GM12878 (cell line): ENCODE measurements at regions not wholly inside any gene's neighbourhood (a gene's known extent, or its start where the extent isn't known, plus 50 kb on each side); places are given as distances from the start of the nearest gene placed in this dataset.

Experiments used
- ATAC-seq: fragments of 200-7000 bp; cut with Tn5 transposase; 3 replicates; pipeline ENCODE4 v1.9.1; 2020; ENCODE audit warnings: mild to moderate bottlenecking, moderate library complexity
- BruUV-seq: library from RNA; stranded (reverse); fragments of 400-500 nt; replicated peaks from 2 replicates; lab custom pipeline; 2021; lab: Mats Ljungman, UMichigan
- CTCF ChIA-PET: fragments of 300-600 bp; sonication (Branson Sonifier 250); formaldehyde crosslinking; extraction: SDS; loops from one replicate; lab custom pipeline; 2021; ENCODE audit warnings: inconsistent platforms; lab: Yijun Ruan, JAX
- POLR2A ChIA-PET: fragments of 350-600 bp; formaldehyde crosslinking; extraction: SDS; loops from one replicate; lab custom pipeline; 2021; ENCODE audit warnings: inconsistent platforms; lab: Charles Lee
- RAD21 ChIA-PET: fragments of 300-600 bp; sonication (Branson Sonifier 250); formaldehyde crosslinking; loops from one replicate; lab custom pipeline; 2023; ENCODE audit warnings: antibody characterized with exemption; ENCODE audit not compliant: unreplicated experiment; lab: Charles Lee
- SMC1A ChIA-PET: fragments of 300-600 bp; sonication (Branson Sonifier 250); formaldehyde crosslinking; loops from one replicate; lab custom pipeline; 2023; ENCODE audit not compliant: unreplicated experiment, uncharacterized antibody; lab: Charles Lee
- DNase-seq: peaks from one replicate; pipeline ENCODE4 v3.0.0-alpha.2; 2011; ENCODE audit warnings: low read depth, low spot score
- FAIRE-seq: peaks from 3 replicates; lab custom pipeline; 2011; peaks lifted over from hg19 to GRCh38; lab: Jason Lieb, UNC
- H2AFZ ChIP-seq: 2 replicates; pipeline ENCODE4 v1.6.0; 2011; ENCODE audit warnings: low read depth, low read length, control low read depth; ENCODE audit not compliant: control insufficient read depth
- H3K27ac ChIP-seq: 2 replicates; pipeline ENCODE4 v1.5.1; 2011; ENCODE audit warnings: control low read depth; ENCODE audit not compliant: control insufficient read depth, insufficient read depth
- H3K27me3 ChIP-seq, 2 experiments: replicated peaks in 1 of 2; 2 replicates each; pipeline versions ENCODE4 v1.6.0 to v1.6.1; 2011; ENCODE audit warnings: low read length in 1 of 2; ENCODE audit not compliant: control insufficient read depth in 2 of 2, insufficient read depth in 2 of 2
- H3K36me3 ChIP-seq, 2 experiments: 2 replicates each; pipeline ENCODE4 v1.5.1; 2011; ENCODE audit warnings: low read length in 1 of 2; ENCODE audit not compliant: control insufficient read depth in 2 of 2, insufficient read depth in 2 of 2
- H3K4me1 ChIP-seq: 2 replicates; pipeline ENCODE4 v1.6.1; 2011; ENCODE audit warnings: mild to moderate bottlenecking, low read length, moderate library complexity, mixed read lengths; ENCODE audit not compliant: control insufficient read depth, insufficient read depth
- H3K4me2 ChIP-seq: 2 replicates; pipeline ENCODE4 v1.6.0; 2011; ENCODE audit warnings: control low read depth; ENCODE audit not compliant: control insufficient read depth, insufficient read depth
- H3K4me3 ChIP-seq: fragments of 200-600 bp; sonication (generic); 2 replicates; pipeline ENCODE4 v1.5.1; 2016
- H3K79me2 ChIP-seq: 2 replicates; pipeline ENCODE4 v1.6.0; 2011; ENCODE audit warnings: low read length; ENCODE audit not compliant: control insufficient read depth, insufficient read depth
- H3K9ac ChIP-seq: 2 replicates; pipeline ENCODE4 v1.8.0; 2011; ENCODE audit warnings: low read length, control low read depth, mixed read lengths; ENCODE audit not compliant: control insufficient read depth, insufficient read depth
- H3K9me3 ChIP-seq: replicated peaks from 3 replicates; pipeline ENCODE4 v1.5.1; 2011; ENCODE audit warnings: mild to moderate bottlenecking, low read length; ENCODE audit not compliant: control insufficient read depth, insufficient read depth
- H4K20me1 ChIP-seq: 2 replicates; pipeline ENCODE4 v1.6.0; 2011; ENCODE audit not compliant: control insufficient read depth, insufficient read depth
- ATF7 ChIP-seq: fragments of 450-650 bp; IDR thresholded peaks from 2 replicates; pipeline ENCODE4 v1.6.1; 2016; ENCODE audit warnings: low read depth, mild to moderate bottlenecking
- BHLHE40 ChIP-seq, 2 experiments: fragments of 450-650 bp in 1 of 2; IDR thresholded peaks; 2 replicates each; pipeline ENCODE4 v1.6.1; 2011 to 2017; ENCODE audit warnings: low read depth in 2 of 2, borderline replicate concordance in 1 of 2, improper control_type of control experiment in 1 of 2, low read length in 1 of 2, mild to moderate bottlenecking in 1 of 2
- CEBPZ ChIP-seq: fragments of 150-350 bp; IDR thresholded peaks from 2 replicates; pipeline ENCODE4 v1.6.1; 2016; ENCODE audit warnings: low read depth, low read length
- ELK1 ChIP-seq: IDR thresholded peaks from 2 replicates; pipeline ENCODE4 v1.6.1; 2012; ENCODE audit warnings: low read depth, low read length, improper control_type of control experiment
- SIN3A ChIP-seq: IDR thresholded peaks from 2 replicates; pipeline ENCODE4 v1.6.1; 2012; ENCODE audit warnings: low read depth, low read length, improper control_type of control experiment
- TAF1 ChIP-seq: IDR thresholded peaks from 2 replicates; pipeline ENCODE4 v1.6.1; 2011; ENCODE audit warnings: mild to moderate bottlenecking, low read depth, low read length, borderline replicate concordance
- TARDBP ChIP-seq: IDR thresholded peaks from 2 replicates; pipeline ENCODE4 v1.6.1; 2016; ENCODE audit warnings: borderline replicate concordance
- ZBED1 ChIP-seq: IDR thresholded peaks from 2 replicates; pipeline ENCODE4 v1.6.1; 2016; ENCODE audit warnings: borderline replicate concordance
- ZNF274 ChIP-seq: IDR thresholded peaks from one replicate; pipeline ENCODE4 v1.8.0; 2011; ENCODE audit not compliant: insufficient read length, insufficient read depth
- WGBS: methylation state at CpG from one replicate; pipeline ENCODE4 v1.1.6; 2016; ENCODE audit warnings: low lambda C conversion rate; ENCODE audit not compliant: insufficient replicate concordance, insufficient coverage; ENCODE audit errors: missing lambda C conversion rate; 5-methylcytosine and 5-hydroxymethylcytosine counted together
- in situ Hi-C: fragments of 300-500 bp; cut with MboI; formaldehyde crosslinking; loops from 9 replicates; pipeline ENCODE4 v1.14.3; 2018; ENCODE audit warnings: mixed read lengths
- intact Hi-C: fragments of 100-400 bp; cut with micrococcal nuclease; formaldehyde crosslinking; loops from one replicate; pipeline ENCODE4 v1.14.2; 2022; ENCODE audit not compliant: unreplicated experiment
- TF ChIP-seq, protein P1 (sequence below): fragments of 450-650 bp; IDR thresholded peaks from 2 replicates; pipeline ENCODE4 v1.6.1; 2014; ENCODE audit warnings: mild to moderate bottlenecking

DNA sequence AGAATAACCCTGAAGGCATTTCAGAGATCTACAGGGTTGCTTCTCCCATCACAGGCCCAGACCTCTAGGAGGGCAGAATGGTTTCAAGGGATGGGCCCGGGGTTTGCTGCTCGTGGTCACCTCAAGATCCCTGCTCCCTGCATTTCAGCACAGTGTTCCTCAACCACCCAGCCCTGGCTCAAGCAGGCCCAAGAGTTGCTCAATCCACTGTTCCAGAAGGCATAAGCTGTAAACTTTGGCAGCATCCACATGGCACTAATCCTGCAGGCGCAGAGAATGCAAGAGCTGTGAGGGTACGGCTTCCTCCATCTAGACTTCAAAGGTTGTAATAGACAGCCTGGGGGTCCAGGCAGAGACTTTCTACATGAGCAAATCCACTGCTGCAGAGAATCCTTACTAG is 225.0 kb upstream of the UBASH3B start:
- no peak overlapping the region for H3K4me3 ChIP-seq
- H3K9me3 ChIP-seq, result no peaks in the 10 kb centered on the region
- H3K4me1 ChIP-seq, result no peaks in the 10 kb centered on the region
- DNase-seq (no peak), FAIRE-seq (no peak), ATAC-seq (no peak)
- WGBS, result 10% methylated on average over 4 of the region's 4 CpGs
- H2AFZ ChIP-seq, result no peak overlapping the region
- intact Hi-C loops, result no loop called here
- SMC1A ChIA-PET, result no interaction called here
- in situ Hi-C loops, result no loop called here
- no peaks in the 10 kb centered on the region for H3K27me3 ChIP-seq
- H3K9ac ChIP-seq, result no peak overlapping the region
- POLR2A ChIA-PET, result no interaction called here
- no peaks in the 10 kb centered on the region for H3K79me2 ChIP-seq
- no TSS peak for BruUV-seq
- RAD21 ChIA-PET, result no interaction called here
- H3K4me2 ChIP-seq, result no peak overlapping the region
- no peak for TF ChIP-seq BHLHE40 (IDR thresholded peaks at IDR 0.05; ENCODE audit: borderline replicate concordance in 1 of 2, low read depth in 2 of 2, low read length in 1 of 2)
- no peak for TF ChIP-seq ATF7
- TF ChIP-seq CEBPZ, result no peak
- TF ChIP-seq ZNF274, result no peak
- TF ChIP-seq, protein P1, sequence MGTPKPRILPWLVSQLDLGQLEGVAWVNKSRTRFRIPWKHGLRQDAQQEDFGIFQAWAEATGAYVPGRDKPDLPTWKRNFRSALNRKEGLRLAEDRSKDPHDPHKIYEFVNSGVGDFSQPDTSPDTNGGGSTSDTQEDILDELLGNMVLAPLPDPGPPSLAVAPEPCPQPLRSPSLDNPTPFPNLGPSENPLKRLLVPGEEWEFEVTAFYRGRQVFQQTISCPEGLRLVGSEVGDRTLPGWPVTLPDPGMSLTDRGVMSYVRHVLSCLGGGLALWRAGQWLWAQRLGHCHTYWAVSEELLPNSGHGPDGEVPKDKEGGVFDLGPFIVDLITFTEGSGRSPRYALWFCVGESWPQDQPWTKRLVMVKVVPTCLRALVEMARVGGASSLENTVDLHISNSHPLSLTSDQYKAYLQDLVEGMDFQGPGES, result no peak
- TF ChIP-seq TARDBP, result no peak
- no peak for TF ChIP-seq ELK1
- TF ChIP-seq SIN3A, result no peak
- TF ChIP-seq ZBED1, result no peak
- TF ChIP-seq TAF1, result no peak
- no peaks in the 10 kb centered on the region for H4K20me1 ChIP-seq
- no peaks in the 10 kb centered on the region for H3K36me3 ChIP-seq
- no peak overlapping the region for H3K27ac ChIP-seq
- CTCF ChIA-PET, result no interaction called here
